ENCODE measurements at regions not wholly inside any gene's neighbourhood (a gene's known extent, or its start where the extent isn't known, plus 50 kb on each side); places are given as distances from the start of the nearest gene placed in this dataset.

DNA sequence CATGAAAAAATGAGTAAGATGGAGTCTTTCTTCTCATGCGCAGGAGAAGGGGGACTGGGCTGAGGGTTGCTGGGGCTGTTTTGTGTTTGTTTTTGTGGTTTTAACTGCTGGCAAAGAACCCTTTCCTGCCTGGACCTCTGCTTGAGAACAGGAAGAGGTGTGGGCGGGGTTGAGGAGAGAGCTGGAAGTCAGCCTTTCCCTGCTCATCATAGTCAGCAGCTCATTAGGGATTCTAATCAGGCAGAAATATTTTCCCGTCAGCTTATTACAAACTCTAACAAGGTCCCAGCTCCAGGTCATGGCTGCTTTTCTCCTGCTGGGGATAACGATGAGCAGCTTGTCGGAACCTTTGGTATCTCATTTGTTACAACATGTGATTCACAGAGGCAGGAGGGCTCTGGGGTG lies 185.0 kb upstream of the NRXN3 start:
- no peak for DNase-seq (ENCODE audit: low spot score)

GRCh38 chr14:77986773-77987172 lies 183.4 kb upstream of the NRXN3 start:
- Histone ChIP-seq H3K4me1 (replicated peaks) (no peaks in the 10 kb centered on the region), H3K27ac (no peak overlapping the region), H3K9me3 (no peaks in the 10 kb centered on the region), H3K27me3 (replicated peaks; ENCODE audit: insufficient read depth) (no peaks in the 10 kb centered on the region), H3K36me3 (no peaks in the 10 kb centered on the region), H3K4me3 (no peak overlapping the region)
- TF ChIP-seq POLR2AphosphoS5 (IDR thresholded peaks at IDR 0.05) (no peak), POLR2A (IDR thresholded peaks at IDR 0.05) (no peak), CTCF (IDR thresholded peaks at IDR 0.05) (no peak)
- intact Hi-C loops (cut with DNase I) = no loop called here
- DNase-seq (ENCODE audit: low spot score) = no peak
- 89% methylated on average over 1 of the region's 1 CpG for WGBS

More for the DNA sequence above, 185.0 kb upstream of the NRXN3 start:
- H3K9me3 ChIP-seq = no peaks in the 10 kb centered on the region
- no peak overlapping the region for H3K27ac ChIP-seq
- H3K36me3 ChIP-seq = no peaks in the 10 kb centered on the region
- H3K4me3 ChIP-seq = no peak overlapping the region
- H3K27me3 ChIP-seq (replicated peaks; ENCODE audit: insufficient read depth) = no peaks in the 10 kb centered on the region
- no peaks in the 10 kb centered on the region for H3K4me1 ChIP-seq (replicated peaks)
- TF ChIP-seq CTCF (IDR thresholded peaks at IDR 0.05) (no peak), POLR2A (IDR thresholded peaks at IDR 0.05) (no peak), POLR2AphosphoS5 (IDR thresholded peaks at IDR 0.05) (no peak)
- WGBS = 55% methylated on average over 5 of the region's 5 CpGs
- intact Hi-C loops (cut with DNase I) = no loop called here

DNA sequence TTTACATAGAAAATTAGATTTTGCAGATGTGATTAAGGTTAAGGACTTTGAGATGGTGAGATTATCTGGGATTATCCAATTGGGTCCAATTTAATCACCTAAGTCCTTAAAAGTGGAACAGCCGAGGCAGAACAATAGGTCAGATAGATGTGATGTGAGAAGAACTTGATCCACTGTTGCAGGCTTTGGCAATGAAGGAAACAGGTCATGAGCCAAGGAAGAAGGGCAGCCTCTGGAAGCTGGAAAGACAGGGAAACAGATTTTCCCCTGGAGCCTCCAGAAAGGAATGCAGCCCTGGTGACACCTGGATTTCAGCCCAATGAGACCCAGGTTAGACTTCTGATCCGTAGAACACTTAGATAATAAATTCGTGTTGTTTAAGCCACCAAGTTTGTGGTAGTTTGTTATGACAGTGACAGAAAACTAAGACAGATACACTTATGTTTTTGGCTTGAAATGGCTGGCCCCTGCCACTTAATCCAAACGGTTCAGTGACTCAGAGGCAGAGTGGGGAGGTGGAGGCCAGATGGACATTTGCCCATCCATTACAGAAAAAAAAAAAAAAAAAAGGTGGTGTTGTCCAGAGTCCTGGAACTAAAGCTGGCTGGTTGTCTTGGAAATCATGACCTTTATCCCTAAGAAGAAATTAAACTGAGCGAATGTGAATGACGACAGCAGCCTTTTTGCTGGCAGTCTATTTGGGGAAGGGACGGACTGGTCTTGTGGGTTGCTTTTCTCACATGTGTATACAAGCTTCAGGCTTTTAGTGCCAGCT lies 181.9 kb upstream of the NRXN3 start:
- H3K9me3 ChIP-seq = no peaks in the 10 kb centered on the region
- DNase-seq (ENCODE audit: low spot score) = no peak
- TF ChIP-seq CTCF (IDR thresholded peaks at IDR 0.05) (no peak), POLR2AphosphoS5 (IDR thresholded peaks at IDR 0.05) (no peak), POLR2A (IDR thresholded peaks at IDR 0.05) (no peak)
- no peaks in the 10 kb centered on the region for H3K27me3 ChIP-seq (replicated peaks; ENCODE audit: insufficient read depth)
- H3K4me1 ChIP-seq (replicated peaks) = no peaks in the 10 kb centered on the region
- WGBS = 68% methylated on average over 7 of the region's 7 CpGs
- no peak overlapping the region for H3K4me3 ChIP-seq
- H3K36me3 ChIP-seq = no peaks in the 10 kb centered on the region
- intact Hi-C loops (cut with DNase I) = no loop called here
- H3K27ac ChIP-seq = no peak overlapping the region

DNA sequence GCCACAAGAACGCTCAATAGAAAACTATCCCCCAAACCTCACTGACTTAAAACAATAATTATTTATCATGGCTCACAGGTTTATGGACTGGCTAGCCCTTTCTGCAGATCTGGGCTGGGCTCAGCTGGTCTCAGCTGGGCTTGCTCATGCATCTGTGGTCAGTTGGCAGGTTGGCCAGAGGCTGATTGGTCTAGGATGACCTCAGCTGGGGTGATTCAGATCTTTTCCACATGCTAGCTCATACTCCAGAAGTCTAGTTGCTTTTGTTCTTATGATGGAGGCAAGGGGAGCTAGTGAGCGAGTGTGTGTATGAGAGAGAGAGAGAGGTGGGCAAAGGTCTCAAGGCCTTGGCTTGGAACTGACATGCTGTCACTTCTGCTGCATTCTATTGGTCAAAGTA lies 181.2 kb upstream of the NRXN3 start:
- no peak for DNase-seq (ENCODE audit: low spot score)
- no peak overlapping the region for H3K27ac ChIP-seq

More for the DNA sequence above, 181.2 kb upstream of the NRXN3 start:
- 81% methylated on average over 2 of the region's 2 CpGs for WGBS
- H3K4me3 ChIP-seq = no peak overlapping the region
- H3K9me3 ChIP-seq = no peaks in the 10 kb centered on the region
- H3K36me3 ChIP-seq = no peaks in the 10 kb centered on the region
- TF ChIP-seq POLR2A (IDR thresholded peaks at IDR 0.05) = no peak
- TF ChIP-seq POLR2AphosphoS5 (IDR thresholded peaks at IDR 0.05) = no peak
- TF ChIP-seq CTCF (IDR thresholded peaks at IDR 0.05) = no peak
- no peaks in the 10 kb centered on the region for H3K4me1 ChIP-seq (replicated peaks)
- intact Hi-C loops (cut with DNase I) = no loop called here
- H3K27me3 ChIP-seq (replicated peaks; ENCODE audit: insufficient read depth) = no peaks in the 10 kb centered on the region
